WTC11 (cell line): ENCODE measurements at regions not wholly inside any gene's neighbourhood (a gene's known extent, or its start where the extent isn't known, plus 50 kb on each side); places are given as distances from the start of the nearest gene placed in this dataset.
"Not testable (repeated sequence)": the region's sequence is repeated elsewhere in the genome, so short reads cannot be mapped to it uniquely, and the experiment has no call there.

Experiments
- CBFB ChIP-seq: sonication (generic); formaldehyde crosslinking; IDR thresholded peaks from 2 replicates; pipeline ENCODE4 v1.8.1; 2022; ENCODE audit warnings: mild to moderate bottlenecking, low read depth, missing genetic modification reagents
- CREB1 ChIP-seq: sonication (generic); formaldehyde crosslinking; IDR thresholded peaks from 2 replicates; pipeline ENCODE4 v1.8.0; 2023; ENCODE audit warnings: mild to moderate bottlenecking, missing genetic modification reagents
- FOXK1 ChIP-seq: sonication (generic); formaldehyde crosslinking; IDR thresholded peaks from 2 replicates; pipeline ENCODE4 v1.8.0; 2022; ENCODE audit warnings: mild to moderate bottlenecking, moderate library complexity, missing genetic modification reagents
- KAT7 ChIP-seq: sonication (generic); formaldehyde crosslinking; IDR thresholded peaks from 2 replicates; pipeline ENCODE4 v1.8.1; 2023; ENCODE audit warnings: missing genetic modification reagents, mild to moderate bottlenecking, borderline replicate concordance
- NR3C1 ChIP-seq: sonication (generic); formaldehyde crosslinking; conservative IDR thresholded peaks from 2 replicates; pipeline ENCODE4 v1.8.1; 2023; ENCODE audit warnings: low read depth, mild to moderate bottlenecking, missing genetic modification reagents
- TEAD1 ChIP-seq: sonication (generic); formaldehyde crosslinking; IDR thresholded peaks from 2 replicates; pipeline ENCODE4 v1.8.0; 2022; ENCODE audit warnings: mild to moderate bottlenecking, missing genetic modification reagents
- ZNF121 ChIP-seq: sonication (generic); formaldehyde crosslinking; IDR thresholded peaks from 2 replicates; pipeline ENCODE4 v1.8.0; 2023; ENCODE audit warnings: missing genetic modification reagents
- TF ChIP-seq, protein P1 (sequence below): fragments of 200-600 bp; IDR thresholded peaks from 2 replicates; pipeline ENCODE4 v1.8.0; 2022; ENCODE audit warnings: antibody characterized with exemption

DNA sequence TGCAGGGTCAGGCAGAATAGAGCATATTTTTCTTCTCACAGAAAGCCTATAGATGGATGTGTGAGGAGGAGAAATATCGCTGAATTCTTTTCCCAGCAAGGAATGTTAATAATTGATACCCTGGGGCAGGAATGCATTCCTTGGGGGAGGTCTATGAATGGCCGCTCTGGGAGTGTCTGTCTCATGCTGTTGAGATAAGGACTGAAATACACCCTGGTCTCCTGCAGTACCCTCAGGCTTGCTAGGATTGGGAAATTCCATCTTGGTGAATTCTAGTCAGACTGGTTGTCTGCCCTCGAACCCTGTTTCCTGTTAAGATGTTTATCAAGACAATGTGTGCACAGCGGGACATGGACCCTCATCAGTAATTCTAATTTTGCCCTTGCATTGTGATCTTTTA is 71.4 kb upstream of the MID1 start:
- TF ChIP-seq CREB1 (CRISPR knock-in tag); NR3C1 (CRISPR knock-in tag); TEAD1 (CRISPR knock-in tag); ZNF121 (CRISPR knock-in tag); KAT7; FOXK1 (CRISPR knock-in tag); CBFB (CRISPR knock-in tag): not testable (repeated sequence)
- TF ChIP-seq, protein P1, sequence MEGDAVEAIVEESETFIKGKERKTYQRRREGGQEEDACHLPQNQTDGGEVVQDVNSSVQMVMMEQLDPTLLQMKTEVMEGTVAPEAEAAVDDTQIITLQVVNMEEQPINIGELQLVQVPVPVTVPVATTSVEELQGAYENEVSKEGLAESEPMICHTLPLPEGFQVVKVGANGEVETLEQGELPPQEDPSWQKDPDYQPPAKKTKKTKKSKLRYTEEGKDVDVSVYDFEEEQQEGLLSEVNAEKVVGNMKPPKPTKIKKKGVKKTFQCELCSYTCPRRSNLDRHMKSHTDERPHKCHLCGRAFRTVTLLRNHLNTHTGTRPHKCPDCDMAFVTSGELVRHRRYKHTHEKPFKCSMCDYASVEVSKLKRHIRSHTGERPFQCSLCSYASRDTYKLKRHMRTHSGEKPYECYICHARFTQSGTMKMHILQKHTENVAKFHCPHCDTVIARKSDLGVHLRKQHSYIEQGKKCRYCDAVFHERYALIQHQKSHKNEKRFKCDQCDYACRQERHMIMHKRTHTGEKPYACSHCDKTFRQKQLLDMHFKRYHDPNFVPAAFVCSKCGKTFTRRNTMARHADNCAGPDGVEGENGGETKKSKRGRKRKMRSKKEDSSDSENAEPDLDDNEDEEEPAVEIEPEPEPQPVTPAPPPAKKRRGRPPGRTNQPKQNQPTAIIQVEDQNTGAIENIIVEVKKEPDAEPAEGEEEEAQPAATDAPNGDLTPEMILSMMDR = not testable (repeated sequence)
